COLO668 (cell line): ENCODE measurements at regions not wholly inside any gene's neighbourhood (a gene's known extent, or its start where the extent isn't known, plus 50 kb on each side); places are given as distances from the start of the nearest gene placed in this dataset.

Source experiments
- DNase-seq: peaks from one replicate; lab custom pipeline; 2025; ENCODE audit not compliant: unreplicated experiment; lab: John Stamatoyannopoulos, UW

DNA sequence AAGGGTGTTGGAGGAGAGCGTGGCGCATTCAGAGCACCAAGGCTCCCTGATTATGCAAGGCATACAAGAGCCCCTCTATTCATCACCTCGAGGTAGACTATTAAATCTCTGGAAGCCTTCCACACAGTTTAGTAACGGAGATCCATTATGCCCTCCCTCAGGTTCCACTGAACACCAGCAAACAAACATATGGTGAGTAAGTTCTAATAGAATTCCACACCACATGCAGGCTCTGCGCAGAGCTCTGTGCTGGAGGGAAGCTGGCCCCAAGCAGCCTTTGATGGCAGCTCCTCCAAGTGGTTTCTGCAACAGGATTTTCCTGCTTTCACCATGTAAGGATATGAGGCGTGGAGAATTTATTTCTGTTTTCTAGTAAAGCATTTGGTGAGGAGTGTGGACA is 238.6 kb downstream of the C1D start:
- no peak for DNase-seq

GRCh38 chr2:67825476-67825875 is 237.3 kb downstream of the C1D start:
- no peak for DNase-seq

DNA sequence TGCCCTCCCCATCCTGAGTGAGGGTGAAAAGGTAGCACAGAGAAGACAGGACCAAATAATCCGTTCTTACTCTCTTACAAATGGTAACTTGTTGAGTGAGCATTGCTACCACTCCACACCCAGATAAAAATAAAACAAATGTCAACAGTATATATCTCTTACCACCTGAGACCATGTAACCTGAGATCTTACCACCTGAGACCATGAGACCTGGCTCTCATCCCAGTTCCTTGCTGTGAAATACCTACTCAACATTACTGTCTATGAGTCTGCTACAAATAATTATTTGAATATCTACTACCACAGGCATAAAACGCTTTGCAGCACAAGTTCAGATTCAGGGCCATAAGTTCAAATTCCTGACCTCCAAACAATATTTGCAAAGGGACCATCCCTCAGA is 234.7 kb downstream of the C1D start:
- peak; percentile 49 for DNase-seq

DNA sequence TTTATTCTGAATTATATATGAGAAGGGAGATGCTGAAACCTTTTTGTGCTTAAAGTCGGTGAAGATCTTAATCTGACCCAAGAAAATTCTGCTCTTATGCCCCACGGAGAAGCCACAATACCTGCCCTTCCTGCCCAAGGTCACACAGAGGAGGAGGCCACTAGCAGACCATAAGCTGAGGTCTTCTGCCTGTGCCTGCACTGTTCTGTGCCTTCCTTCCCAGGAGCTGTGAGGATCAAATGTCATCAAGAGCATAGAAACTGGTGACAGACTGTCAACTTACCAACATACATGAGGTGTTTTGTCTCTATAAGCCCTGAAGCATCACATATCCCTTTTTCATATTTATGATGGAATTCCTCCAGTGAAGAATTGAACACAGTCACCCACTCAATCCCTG is 233.3 kb downstream of the C1D start:
- no peak for DNase-seq

DNA sequence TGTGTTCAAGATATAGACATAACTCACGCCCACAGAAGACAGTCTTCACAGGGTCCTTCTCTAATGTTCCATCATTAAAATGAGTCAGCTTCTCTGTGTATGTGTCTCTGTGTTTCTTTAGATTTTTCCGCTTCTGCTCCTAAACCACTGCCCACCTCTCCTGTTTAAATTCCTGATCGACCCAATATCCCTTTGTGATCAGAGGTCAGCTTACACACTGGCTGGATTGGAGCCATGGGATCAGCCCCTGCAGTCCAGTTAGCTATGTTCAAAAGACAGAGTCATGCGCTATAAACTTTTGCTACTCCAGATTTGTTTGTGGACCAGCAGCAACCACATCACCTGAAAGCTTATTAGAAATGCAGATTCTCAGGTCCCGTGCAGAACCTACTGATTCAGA is 229.2 kb downstream of the C1D start:
- DNase-seq, result no peak

GRCh38 chr2:67834482-67834881 is 228.3 kb downstream of the C1D start:
- DNase-seq, result no peak

DNA sequence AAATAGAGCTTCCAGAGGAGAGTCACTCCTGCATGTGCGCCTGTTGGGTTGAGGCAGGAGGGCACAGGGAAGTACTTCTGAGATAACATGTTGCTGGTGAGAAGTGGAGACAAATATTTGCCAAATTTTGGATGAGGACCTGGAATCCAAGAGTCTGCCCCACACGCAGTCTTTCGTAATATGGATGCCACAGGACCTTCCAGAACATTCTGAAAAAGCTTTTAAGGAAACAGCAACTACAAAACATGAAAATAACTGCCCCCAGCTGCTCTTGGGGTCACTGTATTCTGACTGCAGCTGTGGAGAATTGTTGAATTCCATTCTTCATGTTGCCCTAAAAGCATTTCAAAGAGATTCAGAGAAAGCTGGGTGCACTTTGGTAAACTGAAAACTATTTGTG is 227.5 kb downstream of the C1D start:
- DNase-seq, result no peak

DNA sequence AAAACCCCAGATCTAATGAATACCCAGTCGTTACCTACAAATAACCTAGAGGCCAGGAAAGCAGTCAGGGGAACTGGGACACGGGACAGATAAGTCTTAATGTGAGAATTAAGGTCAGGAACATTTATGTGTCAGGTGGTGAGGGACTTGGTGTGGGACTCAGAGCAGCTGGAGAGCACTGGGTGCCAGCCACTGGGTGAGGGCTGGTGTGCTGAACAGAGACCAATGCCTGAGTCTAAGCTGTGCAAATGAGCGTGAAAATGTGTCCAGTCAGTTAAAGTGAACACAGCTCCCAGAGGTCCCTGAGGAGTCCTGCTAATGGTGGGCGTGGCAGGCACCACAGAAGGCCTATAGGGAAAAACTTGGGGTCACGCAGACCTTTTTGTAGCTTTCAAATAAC is 225.9 kb downstream of the C1D start:
- no peak for DNase-seq

- DNase-seq, result no peak
Observed at GRCh38 chr2:67838205-67838604, 224.6 kb downstream of the C1D start.

DNA sequence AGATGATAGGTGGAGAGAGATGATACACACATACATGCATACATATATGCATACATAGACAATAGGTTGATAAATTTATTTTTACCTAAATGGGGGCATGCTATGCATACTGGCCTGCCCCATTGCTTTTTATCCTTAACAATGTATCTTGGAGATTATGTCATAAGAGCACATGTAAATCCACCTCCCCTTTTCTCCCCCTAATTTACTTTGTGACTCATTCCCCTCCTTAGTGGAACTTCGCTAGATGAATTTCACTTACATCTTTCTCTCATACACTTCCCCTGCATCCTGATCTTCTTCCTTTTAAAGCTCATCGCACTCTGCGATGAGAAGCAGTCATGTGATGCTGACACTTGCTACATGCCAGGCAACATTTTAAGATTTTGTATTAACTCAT is 223.6 kb downstream of the C1D start:
- no peak for DNase-seq

- no peak for DNase-seq
Observed at GRCh38 chr2:67839668-67840067, 223.1 kb downstream of the C1D start.

DNA sequence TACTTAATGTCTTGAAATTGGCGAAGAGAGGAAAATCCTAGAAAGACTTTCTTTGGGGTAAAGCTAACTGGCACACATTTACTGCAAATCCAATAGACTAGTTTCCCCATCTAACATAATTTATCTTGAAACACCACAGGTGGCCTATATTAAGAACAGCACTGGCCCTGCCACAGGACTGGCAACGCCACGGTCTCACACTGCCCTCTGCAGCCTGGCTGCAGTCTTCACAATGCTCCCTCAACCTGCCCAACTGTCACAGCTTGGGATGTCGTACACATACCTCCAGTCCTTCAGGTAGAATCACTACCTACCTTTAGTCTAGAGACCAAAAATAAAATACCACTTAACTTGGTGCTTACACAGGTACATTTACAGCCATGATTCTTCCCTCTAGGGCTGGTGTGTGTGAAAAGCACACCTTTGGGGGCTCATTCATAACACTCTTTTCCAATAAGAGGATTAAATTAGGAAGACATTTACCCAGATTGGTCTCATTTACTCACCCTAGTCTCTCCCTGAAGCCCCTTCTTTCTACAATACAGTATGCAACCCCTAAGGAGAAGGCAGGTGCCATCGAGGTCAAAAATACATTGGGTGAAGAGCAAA is 222.2 kb downstream of the C1D start:
- peak; percentile 73 for DNase-seq

DNA sequence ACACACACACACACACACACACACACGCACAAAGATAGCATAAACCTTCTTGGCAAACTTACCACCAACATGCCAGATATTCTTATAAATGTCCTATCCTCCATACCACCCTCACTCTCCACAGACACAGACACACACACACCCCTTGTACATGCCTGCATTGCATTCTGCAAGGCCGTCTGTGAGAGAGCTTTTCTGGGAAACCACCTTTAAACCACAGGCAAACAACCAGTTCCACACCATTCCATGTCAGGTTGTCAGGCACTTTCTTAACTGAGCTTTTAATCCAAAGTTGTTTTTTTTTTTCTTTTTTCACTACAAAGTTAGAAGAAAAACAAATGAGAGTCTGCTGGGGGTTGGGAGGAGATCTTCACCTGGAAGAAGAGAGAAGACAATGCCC is 221.1 kb downstream of the C1D start:
- no peak for DNase-seq

DNA sequence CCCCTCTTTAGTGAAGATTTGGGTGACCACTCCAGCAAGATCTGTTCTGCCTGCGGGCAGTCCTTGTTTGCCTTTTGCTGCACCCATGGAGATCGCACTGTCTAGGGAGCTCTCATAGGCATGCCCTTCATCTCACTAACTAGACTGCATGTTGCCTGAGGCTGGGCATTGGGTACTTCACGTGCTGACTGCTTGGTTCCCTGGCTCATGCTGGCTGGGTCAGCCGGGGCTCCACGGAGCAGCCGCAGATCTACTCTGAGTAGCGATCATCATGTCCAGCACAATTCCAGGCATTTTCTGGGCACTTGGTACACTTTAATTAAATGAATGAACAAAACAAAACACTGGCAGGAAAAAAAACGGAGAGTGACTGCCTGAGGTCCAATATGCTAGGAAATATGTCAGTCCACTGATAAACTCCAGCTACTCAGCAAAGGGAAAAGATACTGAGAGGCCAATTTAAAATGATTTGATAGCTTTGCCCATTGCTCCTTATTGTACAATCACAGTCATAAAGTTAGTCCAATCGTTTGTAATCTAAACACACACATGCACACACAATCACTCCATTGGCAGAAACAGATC is 220.3 kb downstream of the C1D start:
- DNase-seq, result no peak

GRCh38 chr2:67844024-67844540 is 218.7 kb downstream of the C1D start:
- no peak for DNase-seq

DNA sequence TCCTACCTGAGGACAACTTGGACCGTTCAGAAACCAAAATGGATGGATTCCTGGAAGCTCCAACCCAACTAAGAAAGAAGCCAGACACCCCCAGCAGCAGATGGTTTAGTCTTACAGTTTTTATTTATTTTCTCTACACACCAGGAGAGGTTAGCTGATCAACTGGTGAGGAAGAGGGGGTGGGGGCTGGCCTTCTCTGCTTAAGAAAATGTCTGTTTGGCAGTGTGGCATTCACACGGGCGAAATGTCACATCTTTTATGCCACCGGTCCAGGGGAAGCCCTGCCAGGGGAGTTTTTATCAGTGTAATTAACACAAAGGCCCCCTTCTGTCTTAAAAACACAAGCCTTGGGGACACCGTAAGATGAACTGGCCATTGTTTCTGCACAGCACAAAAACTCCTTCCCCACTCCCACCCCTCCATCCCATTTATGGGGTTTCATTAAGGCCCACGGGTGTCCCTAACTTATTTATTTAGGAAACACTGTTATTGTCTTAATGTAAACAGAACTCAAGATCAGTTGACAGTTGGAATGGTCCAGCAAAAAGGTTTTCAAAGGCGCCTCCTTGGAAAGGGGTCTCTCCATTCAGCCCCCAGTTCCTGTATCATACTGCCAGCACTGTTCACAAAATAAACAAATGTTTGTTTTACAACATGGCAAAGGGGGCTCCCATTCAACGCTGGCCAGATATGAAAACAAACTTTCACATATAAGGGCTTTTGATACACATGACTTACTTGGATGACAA is 217.0 kb downstream of the C1D start:
- DNase-seq, result peak; percentile 13

DNA sequence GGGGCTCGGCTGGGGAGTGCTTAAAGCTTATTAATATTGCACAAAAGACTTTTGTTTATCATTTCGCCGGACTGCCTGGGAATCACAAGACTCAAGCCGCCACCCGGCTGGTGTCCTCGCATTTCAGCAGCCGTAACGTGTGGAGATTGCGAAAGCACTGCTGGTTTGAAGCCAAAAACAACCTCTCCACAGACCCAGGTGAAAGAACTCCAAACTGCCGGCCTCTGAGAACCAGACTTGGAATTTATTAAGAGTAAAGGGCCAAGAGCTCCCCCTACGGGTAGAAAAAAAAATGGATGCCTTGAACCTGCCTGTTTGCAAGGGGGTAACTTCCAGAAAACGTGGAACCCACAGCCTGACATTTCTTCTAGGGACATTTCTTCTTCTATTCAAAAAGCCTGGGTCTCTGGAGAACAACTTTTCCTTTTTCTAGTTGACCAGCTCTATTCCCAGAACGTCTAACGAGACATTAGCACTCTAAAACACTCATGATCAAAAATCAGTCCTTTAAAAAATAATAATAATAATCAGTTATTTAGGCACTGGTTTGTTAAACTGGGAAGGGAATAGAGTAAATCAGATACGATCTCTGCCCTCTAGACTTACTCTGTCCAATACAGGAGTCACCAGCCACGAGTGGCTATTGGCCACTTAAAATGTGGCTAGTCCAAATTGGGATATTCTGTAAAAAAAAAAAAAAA is 216.3 kb downstream of the C1D start:
- peak; percentile 90 for DNase-seq

DNA sequence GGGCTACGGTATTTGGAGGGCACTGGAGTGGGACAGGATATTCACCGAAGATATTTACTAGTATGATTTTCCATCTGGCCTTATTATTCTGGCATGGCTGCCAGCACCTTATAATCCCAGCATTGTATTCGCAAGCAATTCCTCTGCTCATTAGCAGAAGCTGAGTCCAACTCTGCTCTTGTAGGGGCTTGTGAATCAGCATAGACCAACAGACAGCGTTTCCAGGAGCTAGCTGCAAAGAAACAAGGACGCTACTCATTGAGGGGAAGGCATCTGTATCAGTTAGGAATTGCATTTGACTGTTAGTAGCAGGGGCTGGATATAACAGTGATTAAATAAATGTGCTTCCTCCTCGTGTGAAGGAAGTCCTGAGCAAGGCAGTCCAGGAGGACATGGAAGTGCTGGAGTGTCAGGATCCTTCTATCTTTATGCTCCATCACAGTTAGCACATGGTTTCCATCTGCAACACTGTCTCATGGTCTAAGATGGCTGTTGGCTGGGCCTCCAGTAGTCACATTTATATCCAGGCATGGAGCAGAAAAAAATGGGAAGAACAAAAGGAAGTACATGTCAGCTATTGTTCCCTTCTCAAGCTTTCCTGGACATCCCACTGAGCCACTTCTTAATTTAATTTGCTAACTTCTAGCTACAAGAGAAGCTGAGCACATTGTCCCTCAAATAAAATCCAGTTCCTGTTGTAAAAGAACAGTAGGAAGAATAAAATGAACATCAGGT is 214.1 kb downstream of the C1D start:
- no peak for DNase-seq

DNA sequence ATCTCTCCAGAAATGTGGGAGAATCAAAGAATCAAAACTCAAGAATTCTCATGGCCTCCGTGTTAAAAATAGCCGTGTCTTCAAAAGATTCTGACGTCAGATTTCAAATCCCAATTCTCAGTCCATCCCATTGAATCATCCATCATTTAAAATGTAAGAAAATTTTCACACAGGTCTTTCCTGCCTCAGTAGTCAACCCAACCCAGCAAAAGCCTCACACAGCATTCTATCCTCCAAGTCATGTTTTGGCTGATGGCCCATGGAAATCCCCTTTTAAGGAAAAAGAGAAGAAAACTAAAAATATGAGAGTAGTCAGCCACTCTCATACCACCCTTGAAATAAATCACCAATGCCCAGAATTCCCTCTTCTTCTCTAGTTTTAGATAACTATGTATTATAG is 211.8 kb downstream of the C1D start:
- no peak for DNase-seq

DNA sequence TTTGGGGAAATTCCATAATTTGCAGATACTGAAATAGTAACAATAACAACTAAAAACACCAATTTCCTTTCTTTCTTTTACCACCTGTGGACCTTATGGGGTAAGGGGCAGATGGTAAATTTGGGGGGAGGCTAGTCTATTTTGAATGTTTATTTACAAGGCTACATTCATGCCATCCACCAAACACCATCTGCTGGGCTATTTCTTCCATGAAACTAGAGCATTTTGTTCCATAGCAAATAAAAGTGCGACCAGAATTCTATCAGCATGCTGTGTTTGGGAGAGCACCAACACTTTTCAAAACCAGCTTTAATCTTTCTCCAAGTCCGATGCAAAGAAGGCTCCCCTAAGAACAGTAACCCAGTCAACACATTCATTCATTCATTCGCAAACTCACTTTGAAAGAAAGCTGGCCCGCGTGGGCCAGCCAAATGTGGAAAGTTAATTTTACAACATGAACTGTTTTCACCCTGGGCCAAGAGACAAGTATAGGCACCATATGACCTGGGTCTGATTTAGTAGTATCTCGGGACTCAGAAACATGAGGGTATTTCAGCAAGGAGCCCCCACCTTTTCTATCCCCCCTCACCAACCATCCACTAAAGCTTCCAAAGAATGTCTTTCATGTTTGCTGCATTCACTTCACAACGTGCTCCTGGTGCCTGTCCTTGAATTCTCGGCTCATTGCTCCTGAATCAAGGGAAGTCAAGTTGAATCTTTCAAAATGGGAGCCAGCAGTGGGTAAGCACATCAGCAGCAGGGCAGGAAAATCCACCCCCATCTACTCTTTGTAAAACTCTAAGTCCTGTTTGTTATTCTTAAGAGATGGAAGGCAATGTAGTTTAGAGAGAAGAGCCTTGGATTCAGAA is 210.6 kb downstream of the C1D start:
- DNase-seq, result no peak
